DND-41 (cell line): ENCODE measurements at regions not wholly inside any gene's neighbourhood (a gene's known extent, or its start where the extent isn't known, plus 50 kb on each side); places are given as distances from the start of the nearest gene placed in this dataset.

Experiments
- ATAC-seq: fragments of 200-7000 bp; cut with Tn5 transposase; 3 replicates; pipeline ENCODE4 v1.9.1; 2021; ENCODE audit warnings: low read depth; ENCODE audit not compliant: insufficient read depth
- DNase-seq: peaks from one replicate; pipeline ENCODE4 v3.0.0-alpha.2; 2020
- H2AFZ ChIP-seq: 2 replicates; pipeline ENCODE4 v1.6.0; 2012; ENCODE audit warnings: low read depth, low read length
- H3K27ac ChIP-seq: 2 replicates; pipeline ENCODE4 v1.5.1; 2012; ENCODE audit warnings: low read length, inconsistent platforms
- H3K27me3 ChIP-seq: fragments of 200-600 bp; sonication (generic); 2 replicates; pipeline ENCODE4 v1.6.0; 2012; ENCODE audit warnings: low read length, mild to moderate bottlenecking, inconsistent platforms; ENCODE audit not compliant: insufficient read depth, poor library complexity
- H3K36me3 ChIP-seq: 2 replicates; pipeline ENCODE4 v1.5.1; 2012; ENCODE audit warnings: low read length, inconsistent platforms; ENCODE audit not compliant: insufficient read depth
- H3K4me1 ChIP-seq: 2 replicates; pipeline ENCODE4 v1.5.1; 2012; ENCODE audit warnings: mild to moderate bottlenecking, low read length; ENCODE audit not compliant: insufficient read depth
- H3K4me2 ChIP-seq: 2 replicates; pipeline ENCODE4 v1.6.0; 2012; ENCODE audit warnings: mild to moderate bottlenecking, moderate library complexity, low read length, inconsistent platforms; ENCODE audit not compliant: insufficient read depth
- H3K4me3 ChIP-seq, 2 experiments: fragments of 200-600 bp in 1 of 2; shearing (Covaris generic) in 1 of 2; 2 replicates each; pipeline ENCODE4 v1.5.1; 2012 to 2016; ENCODE audit warnings: inconsistent platforms in 2 of 2, low read length in 2 of 2, mild to moderate bottlenecking in 2 of 2, low read depth in 1 of 2, moderate library complexity in 1 of 2
- H3K79me2 ChIP-seq: 2 replicates; pipeline ENCODE4 v1.6.0; 2012; ENCODE audit warnings: low read length, inconsistent platforms; ENCODE audit not compliant: insufficient read depth
- H3K9ac ChIP-seq: 2 replicates; pipeline ENCODE4 v1.6.0; 2012; ENCODE audit warnings: low read depth, mild to moderate bottlenecking, inconsistent platforms, low read length, moderate library complexity
- H3K9me3 ChIP-seq: 2 replicates; pipeline ENCODE4 v1.5.1; 2012; ENCODE audit warnings: low read length, moderate library complexity, mild to moderate bottlenecking, inconsistent platforms; ENCODE audit not compliant: insufficient read depth, severe bottlenecking
- H4K20me1 ChIP-seq: 2 replicates; pipeline ENCODE4 v1.6.0; 2012; ENCODE audit warnings: low read length; ENCODE audit not compliant: insufficient read depth
- CTCF ChIP-seq: IDR thresholded peaks from 2 replicates; pipeline ENCODE4 v1.5.1; 2012; ENCODE audit warnings: borderline replicate concordance, low read length, moderate library complexity, mild to moderate bottlenecking; ENCODE audit not compliant: poor library complexity, severe bottlenecking; ENCODE audit errors: extremely low read depth
- EZH2 ChIP-seq: IDR thresholded peaks from 3 replicates; pipeline ENCODE4 v1.6.1; 2012; ENCODE audit warnings: borderline replicate concordance, low read depth, mild to moderate bottlenecking, moderate library complexity, low read length, inconsistent platforms; ENCODE audit not compliant: severe bottlenecking

GRCh38 chr5:16382047-16382446, 83.6 kb downstream of the ZNF622 start:
- H3K27me3 ChIP-seq: no peaks in the 10 kb centered on the region
- no peak overlapping the region for H3K4me3 ChIP-seq
- H3K4me2 ChIP-seq: no peak overlapping the region
- no peak overlapping the region for H2AFZ ChIP-seq
- DNase-seq (no peak), ATAC-seq (no peak)
- H4K20me1 ChIP-seq: no peaks in the 10 kb centered on the region
- H3K27ac ChIP-seq: no peak overlapping the region
- TF ChIP-seq EZH2 (no peak), CTCF (no peak)
- no peaks in the 10 kb centered on the region for H3K4me1 ChIP-seq
- H3K9ac ChIP-seq: no peak overlapping the region
- H3K36me3 ChIP-seq: no peaks in the 10 kb centered on the region
- H3K79me2 ChIP-seq: no peaks in the 10 kb centered on the region
- H3K9me3 ChIP-seq: no peaks in the 10 kb centered on the region

- H3K36me3 ChIP-seq: no peaks in the 10 kb centered on the region
- H3K4me3 ChIP-seq: no peak overlapping the region
- H4K20me1 ChIP-seq: no peaks in the 10 kb centered on the region
- no peaks in the 10 kb centered on the region for H3K9me3 ChIP-seq
- TF ChIP-seq CTCF (no peak), EZH2 (no peak)
- H3K79me2 ChIP-seq: no peaks in the 10 kb centered on the region
- ATAC-seq: no peak
- H3K4me1 ChIP-seq: no peaks in the 10 kb centered on the region
- no peaks in the 10 kb centered on the region for H3K27me3 ChIP-seq
- H3K27ac ChIP-seq: no peak overlapping the region
- H3K9ac ChIP-seq: no peak overlapping the region
- no peak overlapping the region for H3K4me2 ChIP-seq
- no peak for DNase-seq
- no peak overlapping the region for H2AFZ ChIP-seq
These were observed 86.8 kb downstream of the ZNF622 start for GRCh38 chr5:16378762-16379161.

- H3K27ac ChIP-seq: no peak overlapping the region
- H4K20me1 ChIP-seq: no peaks in the 10 kb centered on the region
- H3K27me3 ChIP-seq: no peaks in the 10 kb centered on the region
- no peak overlapping the region for H3K4me2 ChIP-seq
- no peaks in the 10 kb centered on the region for H3K36me3 ChIP-seq
- no peak for DNase-seq
- H3K9ac ChIP-seq: no peak overlapping the region
- H3K4me3 ChIP-seq: no peak overlapping the region
- no peaks in the 10 kb centered on the region for H3K4me1 ChIP-seq
- TF ChIP-seq CTCF (no peak), EZH2 (no peak)
- no peak for ATAC-seq
- no peak overlapping the region for H2AFZ ChIP-seq
- no peaks in the 10 kb centered on the region for H3K79me2 ChIP-seq
- no peaks in the 10 kb centered on the region for H3K9me3 ChIP-seq
These were observed 93.1 kb downstream of the ZNF622 start for GRCh38 chr5:16372493-16372892.

- no peaks in the 10 kb centered on the region for H3K79me2 ChIP-seq
- DNase-seq: no peak
- no peaks in the 10 kb centered on the region for H3K27me3 ChIP-seq
- ATAC-seq: no peak
- H3K4me3 ChIP-seq: no peak overlapping the region
- H4K20me1 ChIP-seq: no peaks in the 10 kb centered on the region
- TF ChIP-seq EZH2: no peak
- no peak for TF ChIP-seq CTCF
- H3K27ac ChIP-seq: no peak overlapping the region
- no peaks in the 10 kb centered on the region for H3K36me3 ChIP-seq
- H2AFZ ChIP-seq: no peak overlapping the region
- H3K4me2 ChIP-seq: no peak overlapping the region
- no peak overlapping the region for H3K9ac ChIP-seq
- H3K9me3 ChIP-seq: no peaks in the 10 kb centered on the region
- no peaks in the 10 kb centered on the region for H3K4me1 ChIP-seq
These were observed 99.1 kb downstream of the ZNF622 start for GRCh38 chr5:16366491-16366890.
